Spleen (tissue), 7 donors: ENCODE measurements at regions not wholly inside any gene's neighbourhood (a gene's known extent, or its start where the extent isn't known, plus 50 kb on each side); places are given as distances from the start of the nearest gene placed in this dataset.

Source experiments
- CTCF ChIP-seq, 11 experiments: fragments of 200-600 bp in 7 of 11; fragments of 450-650 bp in 4 of 11; sonication (generic) in 4 of 11; IDR thresholded peaks in 8 of 11; conservative IDR thresholded peaks in 3 of 11; 1 replicate in 7 of 11; 2 replicates in 4 of 11; pipeline versions ENCODE4 v1.4.0 to v1.8.0; 2016 to 2021; ENCODE audit warnings: antibody characterized with exemption in 11 of 11, inconsistent platforms in 4 of 11, mild to moderate bottlenecking in 1 of 11
- POLR2A ChIP-seq, 3 donors: fragments of 450-650 bp; IDR thresholded peaks; one replicate each; pipeline ENCODE4 v1.5.1; 2017; ENCODE audit warnings: antibody characterized with exemption in 3 of 3, mild to moderate bottlenecking in 1 of 3
- donor health status: DM: no; HTN: no; CAD: no; lungs with moderate emphysema.
- donor health status: DM: no; HTN: no; CAD: no.
- donor health status: DM: no; HTN: no; CAD: no.

GRCh38 chr13:44063881-44064280, 184.2 kb downstream of the LACC1 start:
- TF ChIP-seq CTCF (IDR thresholded peaks at IDR 0.05 in 8 of 11, conservative IDR thresholded peaks at IDR 0.05 in 3 of 11), result no peak
- TF ChIP-seq POLR2A (IDR thresholded peaks at IDR 0.05), result no peak
